RWPE2 (cell line): ENCODE measurements at regions not wholly inside any gene's neighbourhood (a gene's known extent, or its start where the extent isn't known, plus 50 kb on each side); places are given as distances from the start of the nearest gene placed in this dataset.

ENCODE experiments used
- ATAC-seq: fragments of 200-7000 bp; cut with Tn5 transposase; 3 replicates; pipeline ENCODE4 v1.9.1; 2021; ENCODE audit warnings: low read depth
- DNase-seq: peaks from one replicate; pipeline ENCODE4 v3.0.0-alpha.2; 2020; ENCODE audit warnings: low spot score
- H3K27ac ChIP-seq: fragments of 450-650 bp; 2 replicates; pipeline ENCODE4 v1.5.1; 2017; ENCODE audit warnings: mild to moderate bottlenecking; ENCODE audit not compliant: poor library complexity, severe bottlenecking
- H3K27me3 ChIP-seq: fragments of 250-450 bp; sonication (Bioruptor Pico); 2 replicates; pipeline ENCODE4 v1.5.1; 2021; ENCODE audit warnings: mild to moderate bottlenecking, moderate library complexity; ENCODE audit not compliant: insufficient read depth, poor library complexity, severe bottlenecking
- H3K36me3 ChIP-seq: fragments of 250-450 bp; sonication (Bioruptor Pico); 2 replicates; pipeline ENCODE4 v1.5.1; 2020; ENCODE audit warnings: low read depth, mild to moderate bottlenecking, moderate library complexity
- H3K4me1 ChIP-seq: fragments of 250-450 bp; sonication (Bioruptor Pico); 2 replicates; pipeline ENCODE4 v1.5.1; 2021; ENCODE audit warnings: mild to moderate bottlenecking, moderate library complexity; ENCODE audit not compliant: insufficient read depth, poor library complexity, severe bottlenecking
- H3K4me3 ChIP-seq: fragments of 250-450 bp; sonication (Bioruptor Pico); 2 replicates; pipeline ENCODE4 v1.5.1; 2021; ENCODE audit warnings: mild to moderate bottlenecking, moderate library complexity; ENCODE audit not compliant: severe bottlenecking
- H3K9me3 ChIP-seq: fragments of 250-450 bp; sonication (Bioruptor Pico); 2 replicates; pipeline ENCODE4 v1.5.1; 2021; ENCODE audit warnings: mild to moderate bottlenecking, moderate library complexity; ENCODE audit not compliant: severe bottlenecking
- CTCF ChIP-seq: fragments of 450-650 bp; IDR thresholded peaks from one replicate; pipeline ENCODE4 v1.5.1; 2017; ENCODE audit warnings: mild to moderate bottlenecking, moderate library complexity; ENCODE audit not compliant: poor library complexity, severe bottlenecking

- Histone ChIP-seq H3K27ac (no peak overlapping the region), H3K4me3 (no peak overlapping the region), H3K27me3 (no peaks in the 10 kb centered on the region), H3K9me3 (no peaks in the 10 kb centered on the region), H3K36me3 (no peaks in the 10 kb centered on the region), H3K4me1 (no peaks in the 10 kb centered on the region)
- no peak for TF ChIP-seq CTCF
- no peak for DNase-seq
- ATAC-seq, result no peak
Observed at GRCh38 chr5:103424026-103424425, 138.6 kb downstream of the NUDT12 start.

- Histone ChIP-seq H3K9me3 (no peaks in the 10 kb centered on the region), H3K27me3 (no peaks in the 10 kb centered on the region), H3K27ac (no peak overlapping the region), H3K36me3 (no peaks in the 10 kb centered on the region), H3K4me1 (no peaks in the 10 kb centered on the region), H3K4me3 (no peak overlapping the region)
- DNase-seq, result no peak
- TF ChIP-seq CTCF, result no peak
- ATAC-seq, result no peak
Observed at GRCh38 chr5:103422756-103423155, 139.8 kb downstream of the NUDT12 start.

GRCh38 chr5:103414604-103415003, 148.0 kb downstream of the NUDT12 start:
- ATAC-seq, result no peak
- no peak for TF ChIP-seq CTCF
- no peak overlapping the region for H3K27ac ChIP-seq

GRCh38 chr5:103411711-103412110, 150.9 kb downstream of the NUDT12 start:
- ATAC-seq, result no peak
- no peaks in the 10 kb centered on the region for H3K4me1 ChIP-seq
- no peak overlapping the region for H3K27ac ChIP-seq
- H3K4me3 ChIP-seq, result no peak overlapping the region
- TF ChIP-seq CTCF, result no peak
- H3K9me3 ChIP-seq, result no peaks in the 10 kb centered on the region
- DNase-seq, result no peak
- H3K36me3 ChIP-seq, result no peaks in the 10 kb centered on the region
- H3K27me3 ChIP-seq, result no peaks in the 10 kb centered on the region

More at GRCh38 chr5:103414604-103415003, 148.0 kb downstream of the NUDT12 start:
- Histone ChIP-seq H3K4me1 (no peaks in the 10 kb centered on the region), H3K4me3 (no peak overlapping the region), H3K36me3 (no peaks in the 10 kb centered on the region), H3K9me3 (no peaks in the 10 kb centered on the region), H3K27me3 (no peaks in the 10 kb centered on the region)
- no peak for DNase-seq

- DNase-seq (no peak), ATAC-seq (no peak)
- no peaks in the 10 kb centered on the region for H3K36me3 ChIP-seq
- TF ChIP-seq CTCF, result no peak
- no peaks in the 10 kb centered on the region for H3K4me1 ChIP-seq
- H3K4me3 ChIP-seq, result no peak overlapping the region
- no peaks in the 10 kb centered on the region for H3K27me3 ChIP-seq
- H3K9me3 ChIP-seq, result no peaks in the 10 kb centered on the region
- H3K27ac ChIP-seq, result no peak overlapping the region
Observed at GRCh38 chr5:103410172-103410571, 151.6 kb downstream of the MACIR start.
